Hematopoietic multipotent progenitor cell treated with erythropoietin and hydrocortisone succinate and interleukin-3 and kit ligand, for 6 days (in vitro differentiated cells): ENCODE measurements at regions not wholly inside any gene's neighbourhood (a gene's known extent, or its start where the extent isn't known, plus 50 kb on each side); places are given as distances from the start of the nearest gene placed in this dataset.

Experiments used
- DNase-seq: peaks from one replicate; pipeline ENCODE4 v3.0.0-alpha.2; 2015

GRCh38 chr13:111503376-111503775, 182.9 kb downstream of the TEX29 start:
- no peak for DNase-seq

DNA sequence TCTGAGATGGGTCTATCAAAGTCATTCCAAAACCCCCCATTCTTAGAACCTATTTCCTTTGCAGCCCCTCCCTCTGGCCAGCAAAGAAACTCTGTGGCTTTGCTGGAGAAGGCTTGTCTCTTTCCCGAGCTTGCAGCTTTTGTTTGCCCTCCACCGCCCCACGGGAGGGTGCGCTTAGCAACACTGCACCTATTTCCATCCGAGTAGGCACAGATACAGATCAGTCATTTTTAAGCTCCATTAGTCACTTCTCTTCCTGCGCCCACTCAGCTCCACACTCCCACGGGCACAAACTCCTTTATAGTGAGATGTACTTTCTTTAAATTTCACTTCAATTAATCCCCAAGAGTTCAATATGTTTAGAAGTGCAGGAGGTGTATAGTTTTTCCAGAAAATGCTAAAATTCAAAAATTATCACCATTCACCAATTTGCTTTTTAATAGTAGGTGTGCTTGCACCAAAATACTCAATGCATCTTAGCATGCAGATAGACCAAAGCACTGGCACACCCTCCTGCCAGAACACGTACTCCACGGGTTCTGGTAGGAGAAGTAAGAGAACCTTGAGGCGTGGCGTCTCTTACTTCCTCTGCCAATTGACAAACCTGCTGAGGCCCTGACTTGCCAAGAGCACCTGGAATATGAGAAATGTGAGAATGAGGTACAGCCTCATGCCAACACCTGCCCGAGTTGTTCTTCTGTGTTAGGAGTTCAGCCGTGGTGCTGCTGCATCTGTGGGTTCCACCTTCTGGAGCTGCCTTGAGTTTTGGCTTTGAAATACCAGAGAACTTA, 183.7 kb downstream of the TEX29 start:
- DNase-seq: no peak

GRCh38 chr13:111505175-111505777, 184.8 kb downstream of the TEX29 start:
- DNase-seq: peak; percentile 6

- DNase-seq: no peak
Observed at GRCh38 chr13:111506125-111506524, 185.7 kb downstream of the TEX29 start.

DNA sequence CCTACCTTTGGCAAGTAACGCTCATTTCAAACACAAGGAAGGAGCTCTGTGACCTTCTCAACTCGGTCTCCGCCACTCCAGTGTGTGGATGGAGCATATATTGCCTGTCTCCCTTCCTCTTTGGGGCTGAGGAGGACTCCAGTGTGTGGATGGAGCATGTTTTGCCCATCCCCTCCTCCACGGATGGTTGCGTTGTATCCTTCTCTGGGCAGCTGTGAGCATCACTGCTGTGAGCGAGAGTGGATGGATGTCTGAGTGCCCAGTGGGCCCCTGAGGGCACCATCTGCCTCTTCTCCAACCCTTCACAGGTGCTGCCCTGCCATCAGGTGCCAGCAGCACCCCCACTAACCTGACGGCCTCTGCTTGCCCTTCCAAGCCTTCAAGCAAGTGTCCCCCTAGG, 186.2 kb downstream of the TEX29 start:
- no peak for DNase-seq

DNA sequence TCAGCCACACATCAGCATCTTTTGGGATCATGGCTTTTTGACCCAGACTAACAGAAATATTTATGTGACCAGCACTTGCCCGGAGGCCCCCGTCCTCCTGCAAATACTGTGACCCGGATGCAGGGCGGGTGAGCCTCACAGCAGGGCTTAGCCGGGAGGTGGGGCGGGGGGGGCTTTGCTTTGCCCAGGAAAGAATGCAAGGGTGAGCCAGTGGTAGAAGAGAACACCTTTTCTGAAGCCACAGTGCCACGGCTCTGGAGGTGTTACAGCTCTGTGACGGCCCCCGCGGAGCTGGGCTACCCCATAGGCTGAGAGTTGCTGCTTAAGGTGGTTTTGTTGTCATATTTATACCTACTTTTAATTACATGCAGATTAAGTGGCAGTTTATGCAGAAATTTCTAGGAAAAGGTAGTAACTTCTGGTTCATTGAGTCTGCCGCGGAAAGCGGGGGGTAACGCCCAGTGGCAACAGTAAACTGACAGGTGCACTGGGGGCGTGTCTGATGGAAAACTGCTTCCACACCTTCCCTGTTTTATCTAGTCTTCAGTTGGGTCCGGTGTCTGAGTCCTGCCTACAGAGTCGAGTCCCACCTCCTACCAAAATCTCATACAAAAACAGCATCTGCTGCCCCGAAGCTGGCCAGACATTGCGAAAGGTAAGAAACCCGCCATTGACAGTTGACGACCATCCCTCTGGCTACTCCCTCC, 187.9 kb downstream of the TEX29 start:
- DNase-seq: no peak

- no peak for DNase-seq
Observed at GRCh38 chr13:111508902-111509509, 188.6 kb downstream of the TEX29 start.

DNA sequence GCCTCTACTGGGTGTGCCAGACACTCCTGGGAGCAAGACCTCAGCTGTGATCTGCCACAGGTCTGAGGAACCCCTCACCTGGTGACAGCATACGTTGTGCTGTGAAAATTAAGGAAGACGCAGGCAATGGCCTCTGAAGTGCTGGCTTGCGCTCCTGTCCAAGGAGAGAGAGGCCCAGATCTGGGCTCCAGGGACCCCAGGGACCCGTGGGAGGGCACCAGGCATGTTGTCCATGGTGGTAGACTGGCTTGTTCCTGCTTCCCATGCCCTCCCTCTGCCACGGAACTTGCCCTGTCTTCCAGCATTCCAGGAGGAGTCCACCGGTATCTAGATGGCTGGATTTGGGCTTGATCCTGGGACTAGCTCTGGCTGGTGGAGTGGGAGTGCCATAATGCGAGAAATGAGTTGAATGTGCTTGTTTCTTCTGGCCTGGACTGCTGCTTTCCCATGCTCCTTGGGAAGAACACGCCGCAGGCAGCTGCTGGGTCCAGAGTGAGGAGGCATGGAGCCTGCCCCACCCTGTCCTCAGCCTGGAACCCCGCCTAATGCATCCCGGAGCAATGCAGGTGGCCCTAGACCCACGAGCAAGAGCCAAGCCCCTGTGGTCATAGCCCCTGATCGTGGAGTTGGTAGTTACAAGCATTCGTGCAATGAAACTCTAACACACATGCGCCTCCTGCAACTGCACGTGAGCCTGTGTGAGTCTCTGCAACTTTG, 190.2 kb downstream of the TEX29 start:
- no peak for DNase-seq

- DNase-seq: no peak
Observed at GRCh38 chr13:111511219-111511732, 190.8 kb downstream of the TEX29 start.

GRCh38 chr13:111511805-111512504, 191.5 kb downstream of the TEX29 start:
- no peak for DNase-seq

DNA sequence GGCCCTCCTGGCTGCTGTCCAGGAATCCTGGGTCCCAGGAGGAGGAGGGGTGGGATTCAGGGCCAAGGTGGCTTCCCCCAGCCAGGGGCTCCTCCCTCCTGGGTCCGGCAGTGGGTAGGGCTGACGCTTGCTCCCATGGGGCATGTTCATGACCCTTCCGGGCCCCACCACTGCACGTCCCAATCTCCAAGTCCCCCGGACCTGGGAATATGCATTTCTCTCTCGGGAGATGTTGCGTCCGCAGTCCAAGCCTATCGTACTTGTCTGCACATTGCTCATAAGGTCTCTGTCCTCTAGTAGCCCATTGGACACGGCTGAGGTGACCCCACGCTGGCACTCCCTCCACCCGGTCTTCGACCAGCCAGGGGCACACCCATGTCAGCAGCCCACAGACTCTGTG, 192.3 kb downstream of the TEX29 start:
- no peak for DNase-seq

GRCh38 chr13:111513766-111514609, 193.5 kb downstream of the TEX29 start:
- no peak for DNase-seq

- no peak for DNase-seq
Observed at GRCh38 chr13:111514610-111515306, 194.3 kb downstream of the TEX29 start.

DNA sequence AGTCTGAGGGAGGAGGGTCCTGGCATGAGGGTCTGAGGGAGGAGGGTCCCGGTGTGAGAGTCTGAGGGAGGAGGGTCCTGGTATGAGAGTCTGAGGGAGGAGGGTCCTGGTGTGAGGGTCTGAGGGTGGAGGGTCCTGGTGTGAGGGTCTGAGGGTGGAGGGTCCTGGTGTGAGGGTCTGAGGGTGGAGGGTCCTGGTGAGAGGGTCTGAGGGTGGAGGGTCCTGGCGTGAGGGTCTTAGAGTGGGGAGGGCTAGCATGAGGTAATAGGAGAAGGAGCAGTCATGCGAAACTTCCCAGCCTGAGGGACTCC, 194.8 kb downstream of the TEX29 start:
- no peak for DNase-seq

- DNase-seq: no peak
Observed at GRCh38 chr13:111515635-111516034, 195.2 kb downstream of the TEX29 start.

- no peak for DNase-seq
Observed at GRCh38 chr13:111516712-111517640, 196.5 kb downstream of the TEX29 start.

GRCh38 chr13:111517641-111518010, 197.2 kb downstream of the TEX29 start:
- no peak for DNase-seq

- no peak for DNase-seq
Observed at GRCh38 chr13:111518161-111518792, 197.8 kb downstream of the TEX29 start.

DNA sequence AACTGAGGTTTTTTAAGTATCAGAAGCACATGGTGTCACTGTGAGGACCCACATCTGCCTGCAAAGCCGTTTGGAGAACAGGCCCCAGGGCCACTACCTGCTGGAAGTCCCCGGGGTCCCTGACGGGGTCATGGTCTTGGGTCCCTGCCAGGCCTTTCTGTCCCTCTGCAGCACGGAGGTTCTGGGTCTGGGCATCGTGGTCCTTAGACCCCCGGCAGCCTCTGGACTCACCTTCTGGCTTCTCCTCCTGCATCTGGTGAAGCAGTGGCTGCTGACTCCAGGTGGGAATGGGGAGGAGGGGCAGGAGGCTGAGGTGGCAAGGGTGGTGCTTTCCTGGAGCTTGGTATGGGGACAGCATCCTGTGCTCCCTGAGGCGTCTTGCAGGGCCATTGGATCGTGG, 198.6 kb downstream of the TEX29 start:
- no peak for DNase-seq
